ENCODE measurements at regions not wholly inside any gene's neighbourhood (a gene's known extent, or its start where the extent isn't known, plus 50 kb on each side); places are given as distances from the start of the nearest gene placed in this dataset.

- TF ChIP-seq CTCF (IDR thresholded peaks at IDR 0.05; ENCODE audit: low read depth, low read length) (no peak), POLR2A (IDR thresholded peaks at IDR 0.05; ENCODE audit: extremely low read depth, insufficient read length) (no peak), MYC (IDR thresholded peaks at IDR 0.05; ENCODE audit: low read depth, low read length) (no peak), MAX (IDR thresholded peaks at IDR 0.05; ENCODE audit: low read depth, low read length) (no peak)
Observed at GRCh38 chr2:217247476-217247875, 387.6 kb upstream of the TNP1 start.

Measured in NB4 (cell line).